MM.1S (cell line): ENCODE measurements at regions not wholly inside any gene's neighbourhood (a gene's known extent, or its start where the extent isn't known, plus 50 kb on each side); places are given as distances from the start of the nearest gene placed in this dataset.

Experiments used
- DNase-seq: peaks from one replicate; pipeline ENCODE4 v3.0.0-alpha.2; 2015
- H2AFZ ChIP-seq: fragments of 300-600 bp; sonication (generic); 2 replicates; pipeline ENCODE4 v1.6.0; 2016; ENCODE audit warnings: antibody characterized with exemption, low read length
- H3F3A ChIP-seq: fragments of 300-600 bp; sonication (generic); 2 replicates; pipeline ENCODE4 v1.6.1; 2016; ENCODE audit warnings: mild to moderate bottlenecking, antibody characterized with exemption, low read length, moderate library complexity, mixed read lengths; ENCODE audit not compliant: insufficient read depth
- H3K27ac ChIP-seq: fragments of 300-600 bp; sonication (generic); 2 replicates; pipeline ENCODE4 v1.5.1; 2016; ENCODE audit warnings: mild to moderate bottlenecking, low read length
- H3K27me3 ChIP-seq: fragments of 300-600 bp; sonication (generic); replicated peaks from 2 replicates; pipeline ENCODE4 v1.6.0; 2016; ENCODE audit warnings: low read length; ENCODE audit not compliant: insufficient read depth
- H3K36me3 ChIP-seq: fragments of 300-600 bp; sonication (generic); replicated peaks from 2 replicates; pipeline ENCODE4 v1.6.1; 2016; ENCODE audit warnings: mild to moderate bottlenecking, low read length, mixed read lengths; ENCODE audit not compliant: insufficient read depth
- H3K4me1 ChIP-seq: fragments of 300-600 bp; sonication (generic); 2 replicates; pipeline ENCODE4 v1.6.1; 2016; ENCODE audit warnings: low read length, mixed read lengths
- H3K4me2 ChIP-seq: fragments of 300-600 bp; sonication (generic); 2 replicates; pipeline ENCODE4 v1.6.0; 2016; ENCODE audit warnings: low read depth, low read length
- H3K4me3 ChIP-seq: fragments of 300-600 bp; sonication (generic); 2 replicates; pipeline ENCODE4 v1.5.1; 2016; ENCODE audit warnings: low read length, mixed read lengths
- H3K79me2 ChIP-seq: fragments of 300-600 bp; sonication (generic); 2 replicates; pipeline ENCODE4 v1.6.1; 2016; ENCODE audit warnings: mixed run types, low read length, mixed read lengths
- H3K9ac ChIP-seq: fragments of 300-600 bp; sonication (generic); 2 replicates; pipeline ENCODE4 v1.6.1; 2016; ENCODE audit warnings: low read length, mixed read lengths
- H3K9me2 ChIP-seq: fragments of 300-600 bp; sonication (generic); replicated peaks from 2 replicates; pipeline ENCODE4 v1.6.1; 2016; ENCODE audit warnings: mild to moderate bottlenecking, low read length, mixed read lengths; ENCODE audit not compliant: insufficient read depth
- H3K9me3 ChIP-seq: fragments of 300-600 bp; sonication (generic); replicated peaks from 2 replicates; pipeline ENCODE4 v1.6.1; 2016; ENCODE audit warnings: mild to moderate bottlenecking, low read length, mixed read lengths; ENCODE audit not compliant: insufficient read depth
- H4K20me1 ChIP-seq: fragments of 300-600 bp; sonication (generic); 2 replicates; pipeline ENCODE4 v1.6.1; 2016; ENCODE audit warnings: mild to moderate bottlenecking, low read length, moderate library complexity, mixed read lengths; ENCODE audit not compliant: insufficient read depth
- EZH2 ChIP-seq: fragments of 300-600 bp; sonication (generic); optimal IDR thresholded peaks from 2 replicates; pipeline ENCODE3; 2017; ENCODE audit warnings: low read depth, mild to moderate bottlenecking, antibody characterized with exemption, low read length, mixed read lengths
- EZH2phosphoT487 ChIP-seq: fragments of 300-600 bp; sonication (generic); IDR thresholded peaks from 2 replicates; pipeline ENCODE4 v1.6.1; 2018; ENCODE audit warnings: antibody characterized with exemption, low read length
- TF ChIP-seq, protein P1 (sequence below): fragments of 300-600 bp; sonication (generic); IDR thresholded peaks from 2 replicates; pipeline ENCODE4 v1.5.1; 2016; ENCODE audit warnings: antibody characterized with exemption, low read length, mixed read lengths

DNA sequence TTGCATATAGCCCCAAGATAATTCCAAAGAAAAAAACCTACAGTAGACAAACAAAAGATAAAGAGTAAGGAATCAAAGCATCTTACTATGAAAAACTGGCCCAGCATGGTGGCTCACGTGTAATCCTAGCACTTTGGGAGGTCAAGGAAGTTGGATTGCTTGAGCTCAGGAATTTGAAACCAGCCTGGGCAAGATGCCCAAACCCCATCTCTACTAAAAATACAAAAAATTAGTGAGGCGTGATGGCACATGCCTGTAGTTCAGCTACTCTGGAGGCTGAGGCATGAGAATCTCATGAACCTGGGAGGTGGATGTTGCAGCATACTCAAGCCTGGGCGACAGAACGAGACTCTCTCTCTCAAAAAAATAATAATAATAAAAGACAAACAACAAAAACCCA is 764.7 kb upstream of the KIF2B start:
- no peaks in the 10 kb centered on the region for H3K36me3 ChIP-seq
- no peaks in the 10 kb centered on the region for H3K9me3 ChIP-seq
- no peak overlapping the region for H2AFZ ChIP-seq
- no peak overlapping the region for H3K4me3 ChIP-seq
- no peaks in the 10 kb centered on the region for H3F3A ChIP-seq
- H3K9ac ChIP-seq = no peak overlapping the region
- no peak overlapping the region for H3K27ac ChIP-seq
- H3K4me2 ChIP-seq = no peak overlapping the region
- no peaks in the 10 kb centered on the region for H3K79me2 ChIP-seq
- no peaks in the 10 kb centered on the region for H3K9me2 ChIP-seq
- DNase-seq = no peak
- H3K27me3 ChIP-seq = no peaks in the 10 kb centered on the region
- H4K20me1 ChIP-seq = no peaks in the 10 kb centered on the region
- TF ChIP-seq EZH2 (no peak), EZH2phosphoT487 (no peak)
- TF ChIP-seq, protein P1, sequence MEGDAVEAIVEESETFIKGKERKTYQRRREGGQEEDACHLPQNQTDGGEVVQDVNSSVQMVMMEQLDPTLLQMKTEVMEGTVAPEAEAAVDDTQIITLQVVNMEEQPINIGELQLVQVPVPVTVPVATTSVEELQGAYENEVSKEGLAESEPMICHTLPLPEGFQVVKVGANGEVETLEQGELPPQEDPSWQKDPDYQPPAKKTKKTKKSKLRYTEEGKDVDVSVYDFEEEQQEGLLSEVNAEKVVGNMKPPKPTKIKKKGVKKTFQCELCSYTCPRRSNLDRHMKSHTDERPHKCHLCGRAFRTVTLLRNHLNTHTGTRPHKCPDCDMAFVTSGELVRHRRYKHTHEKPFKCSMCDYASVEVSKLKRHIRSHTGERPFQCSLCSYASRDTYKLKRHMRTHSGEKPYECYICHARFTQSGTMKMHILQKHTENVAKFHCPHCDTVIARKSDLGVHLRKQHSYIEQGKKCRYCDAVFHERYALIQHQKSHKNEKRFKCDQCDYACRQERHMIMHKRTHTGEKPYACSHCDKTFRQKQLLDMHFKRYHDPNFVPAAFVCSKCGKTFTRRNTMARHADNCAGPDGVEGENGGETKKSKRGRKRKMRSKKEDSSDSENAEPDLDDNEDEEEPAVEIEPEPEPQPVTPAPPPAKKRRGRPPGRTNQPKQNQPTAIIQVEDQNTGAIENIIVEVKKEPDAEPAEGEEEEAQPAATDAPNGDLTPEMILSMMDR = no peak
- no peaks in the 10 kb centered on the region for H3K4me1 ChIP-seq

DNA sequence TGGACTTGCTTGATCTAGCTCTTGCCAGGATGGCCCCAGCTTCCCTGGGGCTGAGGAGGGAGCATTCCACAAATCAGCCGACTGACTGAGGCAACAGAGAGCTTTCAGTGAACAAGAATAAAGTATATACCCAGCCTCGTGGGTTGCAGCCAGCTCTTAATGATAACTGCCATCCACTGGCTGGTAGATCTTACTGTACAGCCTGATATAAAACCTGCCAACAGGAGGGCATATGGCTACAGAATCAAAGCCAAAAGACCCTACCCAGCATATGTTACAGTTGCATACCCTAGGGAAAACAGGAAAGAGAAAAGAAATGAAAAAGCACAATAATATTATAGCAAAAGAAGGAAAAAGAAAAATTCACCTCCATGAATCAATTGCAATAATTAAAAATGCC is 775.9 kb upstream of the KIF2B start:
- no peak overlapping the region for H3K9ac ChIP-seq
- TF ChIP-seq, protein P1 = no peak
- TF ChIP-seq EZH2phosphoT487 = no peak
- TF ChIP-seq EZH2 = no peak
- no peaks in the 10 kb centered on the region for H3K4me1 ChIP-seq
- no peak overlapping the region for H3K4me3 ChIP-seq
- H3K79me2 ChIP-seq = no peaks in the 10 kb centered on the region
- no peaks in the 10 kb centered on the region for H3K9me3 ChIP-seq
- H3K27me3 ChIP-seq = no peaks in the 10 kb centered on the region
- H4K20me1 ChIP-seq = no peaks in the 10 kb centered on the region
- H3K9me2 ChIP-seq = no peaks in the 10 kb centered on the region
- no peak overlapping the region for H3K4me2 ChIP-seq
- peak overlapping the region; percentile 22; the same call in 1 of the 2 replicates for H2AFZ ChIP-seq
- H3K27ac ChIP-seq = no peak overlapping the region
- DNase-seq = no peak
- no peaks in the 10 kb centered on the region for H3F3A ChIP-seq
- no peaks in the 10 kb centered on the region for H3K36me3 ChIP-seq

DNA sequence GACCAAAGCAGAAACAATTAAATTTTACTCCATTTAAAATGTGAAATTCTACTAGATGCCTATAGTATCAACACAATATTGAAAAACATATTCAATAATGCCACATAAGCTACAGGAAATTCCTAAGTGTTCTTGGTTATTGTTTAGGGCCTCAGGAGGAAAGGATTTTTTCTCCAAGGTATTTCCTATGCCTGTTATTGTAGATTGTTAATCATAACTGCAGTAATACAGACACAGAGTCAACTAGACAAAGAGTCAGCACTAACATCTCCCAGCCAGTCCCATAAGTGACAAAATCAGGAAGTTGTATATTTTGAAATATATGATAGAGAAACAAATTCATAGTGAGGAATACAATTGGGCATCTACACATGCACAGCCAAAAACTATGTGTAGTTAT is 782.7 kb upstream of the KIF2B start:
- H3K9me2 ChIP-seq = no peaks in the 10 kb centered on the region
- DNase-seq = no peak
- H3K27me3 ChIP-seq = no peaks in the 10 kb centered on the region
- no peak overlapping the region for H2AFZ ChIP-seq
- no peak overlapping the region for H3K9ac ChIP-seq
- no peaks in the 10 kb centered on the region for H3K79me2 ChIP-seq
- H4K20me1 ChIP-seq = no peaks in the 10 kb centered on the region
- no peaks in the 10 kb centered on the region for H3K4me1 ChIP-seq
- H3K9me3 ChIP-seq = no peaks in the 10 kb centered on the region
- H3K4me3 ChIP-seq = no peak overlapping the region
- H3K4me2 ChIP-seq = no peak overlapping the region
- H3K27ac ChIP-seq = no peak overlapping the region
- no peaks in the 10 kb centered on the region for H3K36me3 ChIP-seq
- no peak for TF ChIP-seq EZH2phosphoT487
- TF ChIP-seq, protein P1 = no peak
- no peak for TF ChIP-seq EZH2
- no peaks in the 10 kb centered on the region for H3F3A ChIP-seq
